ENCODE measurements at regions not wholly inside any gene's neighbourhood (a gene's known extent, or its start where the extent isn't known, plus 50 kb on each side); places are given as distances from the start of the nearest gene placed in this dataset.

GRCh38 chr12:84174115-84174514 is 738.5 kb downstream of the SLC6A15 start:
- TF ChIP-seq, protein P1, sequence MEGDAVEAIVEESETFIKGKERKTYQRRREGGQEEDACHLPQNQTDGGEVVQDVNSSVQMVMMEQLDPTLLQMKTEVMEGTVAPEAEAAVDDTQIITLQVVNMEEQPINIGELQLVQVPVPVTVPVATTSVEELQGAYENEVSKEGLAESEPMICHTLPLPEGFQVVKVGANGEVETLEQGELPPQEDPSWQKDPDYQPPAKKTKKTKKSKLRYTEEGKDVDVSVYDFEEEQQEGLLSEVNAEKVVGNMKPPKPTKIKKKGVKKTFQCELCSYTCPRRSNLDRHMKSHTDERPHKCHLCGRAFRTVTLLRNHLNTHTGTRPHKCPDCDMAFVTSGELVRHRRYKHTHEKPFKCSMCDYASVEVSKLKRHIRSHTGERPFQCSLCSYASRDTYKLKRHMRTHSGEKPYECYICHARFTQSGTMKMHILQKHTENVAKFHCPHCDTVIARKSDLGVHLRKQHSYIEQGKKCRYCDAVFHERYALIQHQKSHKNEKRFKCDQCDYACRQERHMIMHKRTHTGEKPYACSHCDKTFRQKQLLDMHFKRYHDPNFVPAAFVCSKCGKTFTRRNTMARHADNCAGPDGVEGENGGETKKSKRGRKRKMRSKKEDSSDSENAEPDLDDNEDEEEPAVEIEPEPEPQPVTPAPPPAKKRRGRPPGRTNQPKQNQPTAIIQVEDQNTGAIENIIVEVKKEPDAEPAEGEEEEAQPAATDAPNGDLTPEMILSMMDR (conservative IDR thresholded peaks at IDR 0.05): no peak
- TF ChIP-seq ZFX (IDR thresholded peaks at IDR 0.05): no peak
